Fibroblast of the aortic adventitia (primary cell): ENCODE measurements at regions not wholly inside any gene's neighbourhood (a gene's known extent, or its start where the extent isn't known, plus 50 kb on each side); places are given as distances from the start of the nearest gene placed in this dataset.

Experiments used
- DNase-seq: peaks from one replicate; pipeline ENCODE4 v3.0.0-alpha.2; 2010; ENCODE audit warnings: low read depth
- H3K4me3 ChIP-seq: 2 replicates; pipeline ENCODE4 v1.5.1; 2011; ENCODE audit warnings: low read depth, mild to moderate bottlenecking, control low read depth, low read length, moderate library complexity
- TF ChIP-seq, protein P1 (sequence below): IDR thresholded peaks from 2 replicates; pipeline ENCODE4 v1.5.1; 2011; ENCODE audit warnings: mild to moderate bottlenecking, low read length, control low read depth, inconsistent platforms; ENCODE audit not compliant: insufficient read depth

DNA sequence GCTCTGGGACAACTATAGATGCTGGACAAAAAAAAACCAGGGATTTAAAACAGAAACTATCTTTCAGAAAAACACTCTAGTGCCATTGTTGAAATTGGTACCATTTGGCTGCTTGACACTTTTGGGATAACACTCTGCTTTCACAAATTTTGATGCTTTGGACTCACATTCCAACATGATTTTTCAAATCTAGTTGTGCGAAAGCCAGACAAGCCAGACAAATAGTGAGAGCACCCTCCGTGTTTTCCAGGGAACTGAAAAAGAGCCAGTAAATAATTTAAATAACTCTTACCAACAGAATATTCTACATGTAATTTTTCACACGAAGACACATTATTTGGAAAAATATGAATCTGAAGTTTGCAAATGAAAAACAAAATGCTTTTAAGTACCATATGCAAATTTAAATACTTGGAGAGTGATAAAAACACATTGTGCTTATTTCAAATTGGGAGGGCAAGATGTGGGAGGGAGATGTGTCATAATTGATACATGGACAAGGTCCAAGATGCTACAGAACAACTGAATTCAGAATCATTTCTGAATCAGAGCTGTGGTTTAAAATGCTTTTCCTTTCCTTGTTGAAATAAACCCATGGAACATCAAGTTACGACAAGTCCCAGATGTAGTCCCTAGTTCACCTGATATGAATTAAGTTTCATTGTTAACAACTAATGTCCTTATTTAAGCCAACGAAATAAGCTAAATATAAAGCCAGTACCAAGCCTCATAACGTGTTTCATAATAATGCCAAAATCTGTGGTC lies 144.2 kb upstream of the SOX2 start:
- no peak overlapping the region for H3K4me3 ChIP-seq
- DNase-seq = peak; percentile 51
- TF ChIP-seq, protein P1, sequence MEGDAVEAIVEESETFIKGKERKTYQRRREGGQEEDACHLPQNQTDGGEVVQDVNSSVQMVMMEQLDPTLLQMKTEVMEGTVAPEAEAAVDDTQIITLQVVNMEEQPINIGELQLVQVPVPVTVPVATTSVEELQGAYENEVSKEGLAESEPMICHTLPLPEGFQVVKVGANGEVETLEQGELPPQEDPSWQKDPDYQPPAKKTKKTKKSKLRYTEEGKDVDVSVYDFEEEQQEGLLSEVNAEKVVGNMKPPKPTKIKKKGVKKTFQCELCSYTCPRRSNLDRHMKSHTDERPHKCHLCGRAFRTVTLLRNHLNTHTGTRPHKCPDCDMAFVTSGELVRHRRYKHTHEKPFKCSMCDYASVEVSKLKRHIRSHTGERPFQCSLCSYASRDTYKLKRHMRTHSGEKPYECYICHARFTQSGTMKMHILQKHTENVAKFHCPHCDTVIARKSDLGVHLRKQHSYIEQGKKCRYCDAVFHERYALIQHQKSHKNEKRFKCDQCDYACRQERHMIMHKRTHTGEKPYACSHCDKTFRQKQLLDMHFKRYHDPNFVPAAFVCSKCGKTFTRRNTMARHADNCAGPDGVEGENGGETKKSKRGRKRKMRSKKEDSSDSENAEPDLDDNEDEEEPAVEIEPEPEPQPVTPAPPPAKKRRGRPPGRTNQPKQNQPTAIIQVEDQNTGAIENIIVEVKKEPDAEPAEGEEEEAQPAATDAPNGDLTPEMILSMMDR = no peak

DNA sequence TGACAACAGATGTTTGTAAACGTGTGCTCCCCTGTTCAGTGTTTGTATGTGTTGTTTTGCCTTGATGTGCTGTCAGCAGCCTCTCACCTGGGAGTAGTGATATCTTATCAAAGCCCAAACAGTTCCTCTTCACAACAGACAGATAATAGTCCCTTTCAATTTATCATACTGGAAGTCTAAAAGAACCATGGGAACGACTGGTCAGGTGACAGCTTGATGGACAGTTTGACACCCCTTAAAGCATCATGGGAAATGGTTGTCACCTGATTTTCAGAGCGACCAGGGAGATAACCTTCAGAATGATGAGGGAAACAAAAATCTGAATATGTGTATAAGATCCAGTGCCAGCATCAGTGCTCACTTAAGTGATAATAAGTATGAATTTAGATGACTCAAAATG lies 146.3 kb upstream of the SOX2 start:
- TF ChIP-seq, protein P1 = no peak
- no peak overlapping the region for H3K4me3 ChIP-seq
- no peak for DNase-seq

DNA sequence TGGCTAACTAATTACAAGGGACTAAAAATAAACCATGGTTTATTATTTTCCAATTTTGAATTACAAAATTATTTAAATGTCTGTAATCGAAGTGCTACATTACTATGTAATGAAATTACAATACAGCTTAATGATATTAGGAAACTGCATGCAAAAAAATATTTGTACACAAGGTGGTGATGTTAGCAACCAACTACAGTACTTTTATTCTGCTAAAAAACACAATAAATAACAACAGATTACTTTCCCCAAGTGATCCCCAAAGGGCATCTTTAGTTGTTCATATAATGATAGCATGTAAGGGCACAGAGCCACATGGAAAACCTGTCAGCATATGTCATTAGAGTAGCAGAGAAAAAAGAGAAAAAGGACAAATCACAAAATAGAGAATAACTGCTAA lies 147.5 kb upstream of the SOX2 start:
- no peak for DNase-seq
- no peak overlapping the region for H3K4me3 ChIP-seq

DNA sequence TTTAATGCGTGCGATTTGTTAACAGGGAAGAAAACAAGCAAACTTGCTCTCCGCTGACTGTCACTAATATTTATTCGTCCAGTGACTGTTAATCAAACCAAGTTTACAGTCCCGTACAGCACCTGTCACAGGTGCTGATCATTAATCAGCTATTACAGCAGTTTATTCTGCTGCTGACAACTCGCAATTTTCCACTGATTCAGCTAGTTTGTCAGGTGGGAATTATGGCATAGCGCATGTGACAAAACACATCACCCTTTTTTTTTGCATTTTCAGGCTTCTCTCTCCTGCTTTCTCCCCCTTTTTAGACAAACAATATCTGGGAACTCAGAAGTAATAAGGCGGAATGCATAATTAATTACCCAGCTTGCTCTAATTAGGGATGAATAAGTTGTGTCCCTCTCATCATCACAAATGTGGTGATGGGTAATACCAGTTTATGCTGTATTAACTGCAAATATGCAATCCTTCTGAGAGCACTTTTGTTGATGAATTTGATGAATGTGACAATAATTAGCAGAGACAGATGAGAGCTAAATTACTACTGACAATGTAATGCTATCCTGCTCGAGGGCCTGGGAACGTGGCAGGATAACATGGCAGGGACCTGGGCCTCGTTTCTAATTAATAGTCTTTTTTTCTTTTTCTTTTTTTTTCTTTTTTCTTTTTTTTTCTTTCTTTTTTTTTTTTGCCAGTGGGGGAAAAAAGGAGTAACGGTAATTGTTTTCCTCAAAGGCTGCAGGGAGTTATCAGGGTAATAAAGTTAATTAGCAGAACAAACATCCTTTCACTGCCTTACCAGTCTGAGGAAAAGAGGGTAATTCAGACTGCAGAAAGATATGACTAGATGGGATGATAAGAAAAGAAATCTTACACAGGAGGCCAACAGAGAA lies 150.3 kb upstream of the SOX2 start:
- no peak overlapping the region for H3K4me3 ChIP-seq
- TF ChIP-seq, protein P1 = no peak
- no peak for DNase-seq

More for the DNA sequence above, 147.5 kb upstream of the SOX2 start:
- TF ChIP-seq, protein P1 = no peak

DNA sequence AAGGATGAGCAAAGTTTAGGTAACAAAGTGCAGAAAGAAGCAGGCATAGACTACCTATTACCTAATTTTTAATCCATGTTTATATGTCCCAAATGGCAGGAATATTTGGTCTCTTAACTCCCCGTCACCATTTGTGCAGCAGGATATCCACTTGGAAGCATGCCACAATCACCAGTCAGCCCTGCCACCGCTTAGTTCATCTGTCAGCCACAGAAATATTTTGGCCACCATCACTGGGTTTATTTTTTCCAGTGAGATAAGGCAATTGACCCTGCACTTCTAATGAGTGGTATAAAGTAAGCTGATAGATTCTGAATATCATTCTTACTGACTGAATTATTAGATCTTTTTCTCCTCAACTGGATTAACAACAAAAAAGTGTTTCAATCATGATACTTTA lies 152.9 kb upstream of the SOX2 start:
- H3K4me3 ChIP-seq = no peak overlapping the region
- TF ChIP-seq, protein P1 = no peak
- DNase-seq = no peak

DNA sequence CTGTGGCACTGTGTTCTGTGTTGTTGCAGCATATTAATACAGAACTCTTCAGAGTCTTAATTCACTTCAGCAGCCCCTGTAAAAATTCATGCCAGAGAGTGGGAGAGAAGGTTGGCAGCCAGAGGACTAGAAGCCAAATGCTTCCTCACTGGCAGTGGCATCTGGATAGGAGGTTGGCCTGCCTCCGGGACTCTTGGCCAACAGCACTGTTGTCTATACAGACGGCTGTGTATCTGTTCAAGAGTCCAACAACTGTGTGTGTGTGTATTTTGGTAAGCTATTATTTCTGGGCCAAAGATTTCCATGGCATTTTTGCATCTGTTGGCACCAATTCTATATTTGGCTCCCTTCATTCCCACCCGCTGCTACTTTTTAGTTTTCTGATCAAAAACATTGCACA lies 156.0 kb upstream of the SOX2 start:
- TF ChIP-seq, protein P1 = no peak
- DNase-seq = no peak
- no peak overlapping the region for H3K4me3 ChIP-seq
